HG02623 (cell line): ENCODE measurements at regions not wholly inside any gene's neighbourhood (a gene's known extent, or its start where the extent isn't known, plus 50 kb on each side); places are given as distances from the start of the nearest gene placed in this dataset.
"Not testable (repeated sequence)": the region's sequence is repeated elsewhere in the genome, so short reads cannot be mapped to it uniquely, and the experiment has no call there.

ENCODE experiments used
- ATAC-seq: cut with Tn5 transposase; IDR thresholded peaks from one replicate; pipeline ENCODE4 v1.9.1; 2021; ENCODE audit warnings: moderate library complexity; ENCODE audit not compliant: unreplicated experiment

DNA sequence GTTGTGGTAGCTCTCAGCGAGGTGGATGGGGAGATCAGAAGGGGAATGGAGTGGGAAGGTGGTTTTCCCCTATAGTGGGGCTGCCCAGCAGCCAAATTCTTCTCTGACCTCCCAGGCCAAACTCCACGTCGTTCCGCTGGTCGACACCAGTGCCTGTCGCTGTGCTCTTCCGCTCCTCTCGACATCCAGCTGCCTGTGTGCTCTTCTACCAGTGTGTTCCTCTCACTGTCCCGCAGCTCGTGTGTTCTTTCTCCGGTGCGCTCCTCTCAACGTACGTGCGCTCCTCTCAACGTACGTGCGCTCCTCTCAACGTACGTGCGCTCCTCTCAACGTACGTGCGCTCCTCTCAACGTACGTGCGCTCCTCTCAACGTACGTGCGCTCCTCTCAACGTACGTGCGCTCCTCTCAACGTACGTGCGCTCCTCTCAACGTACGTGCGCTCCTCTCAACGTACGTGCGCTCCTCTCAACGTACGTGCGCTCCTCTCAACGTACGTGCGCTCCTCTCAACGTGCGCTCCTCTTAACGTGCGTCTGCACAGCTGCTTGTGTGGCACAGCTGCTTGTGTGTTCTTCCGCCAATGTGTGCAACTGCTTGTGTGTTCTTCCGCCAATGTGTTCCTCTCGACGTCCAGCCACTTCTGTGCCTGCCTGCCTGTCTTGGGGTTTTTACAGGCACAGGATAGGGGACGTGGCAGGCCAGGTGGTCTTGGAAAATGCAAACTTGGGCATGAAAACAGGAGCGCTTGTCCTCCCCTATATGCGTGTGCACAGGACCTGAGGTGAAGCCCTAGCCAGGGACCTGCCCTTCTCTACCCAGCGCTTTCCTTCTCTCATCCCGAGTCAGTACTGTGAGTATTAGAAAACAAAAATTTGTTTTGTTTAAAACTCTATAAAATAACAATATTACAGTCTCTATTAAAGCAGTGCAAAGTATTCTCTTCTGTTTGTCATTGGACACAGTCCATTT is 991.1 kb downstream of the GBE1 start:
- ATAC-seq = no peak

DNA sequence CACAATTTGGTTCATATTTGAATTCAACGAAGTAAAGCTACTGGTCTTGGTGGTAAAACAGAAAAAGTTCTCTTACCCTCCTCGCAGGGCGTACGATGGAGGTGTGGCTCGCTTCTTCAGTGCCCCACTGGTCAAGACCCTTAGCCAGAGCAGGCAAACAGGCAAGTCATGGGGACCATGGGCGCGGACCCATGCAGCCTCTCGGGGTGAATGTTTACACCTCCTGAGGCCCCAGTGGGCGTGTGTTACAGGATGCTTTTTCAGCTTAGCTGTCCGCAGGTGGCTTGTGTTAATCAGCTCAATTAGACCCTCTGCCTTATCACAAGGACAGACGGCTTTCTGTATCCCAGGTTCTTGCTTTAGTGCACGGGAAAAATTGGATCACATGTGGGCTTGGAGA is 991.8 kb downstream of the GBE1 start:
- no peak for ATAC-seq

DNA sequence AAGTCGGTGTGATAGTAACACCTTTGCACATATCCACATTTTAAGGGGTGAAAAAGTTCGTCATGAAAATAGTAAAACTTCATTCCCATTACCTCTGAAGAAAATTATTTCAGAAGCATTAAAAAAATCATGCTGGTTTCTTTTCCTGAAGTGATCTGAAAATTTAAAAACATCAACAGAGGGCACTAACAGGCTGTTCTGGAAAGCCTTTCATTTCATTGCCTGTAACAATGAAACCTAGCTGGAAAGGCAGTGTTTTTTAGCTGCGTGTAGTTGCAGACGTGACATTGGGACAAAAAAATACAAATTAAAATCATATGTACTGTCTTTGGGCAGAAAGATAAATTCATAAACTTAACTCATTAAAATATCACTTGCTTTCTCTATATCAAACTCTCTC is 993.8 kb downstream of the GBE1 start:
- ATAC-seq = no peak

DNA sequence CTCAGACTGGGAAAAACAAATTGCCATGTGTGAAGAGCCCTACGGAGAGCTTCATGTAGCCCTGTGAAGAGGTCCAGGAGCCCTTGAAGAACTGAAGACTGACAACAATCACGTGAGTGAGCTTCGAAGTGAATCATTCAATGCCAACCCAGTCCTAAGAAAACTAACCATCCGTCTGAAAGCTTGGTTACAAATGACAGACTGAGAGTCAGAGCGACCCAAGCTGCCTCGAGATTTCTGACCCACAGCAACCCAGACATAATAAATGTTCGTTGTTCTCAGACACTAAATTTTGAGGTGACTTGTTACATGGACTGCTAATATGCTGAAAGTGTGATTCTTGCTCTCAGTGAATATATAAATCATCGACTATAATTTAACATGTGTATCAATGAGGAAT is 987.2 kb upstream of the ROBO1 start:
- no peak for ATAC-seq

DNA sequence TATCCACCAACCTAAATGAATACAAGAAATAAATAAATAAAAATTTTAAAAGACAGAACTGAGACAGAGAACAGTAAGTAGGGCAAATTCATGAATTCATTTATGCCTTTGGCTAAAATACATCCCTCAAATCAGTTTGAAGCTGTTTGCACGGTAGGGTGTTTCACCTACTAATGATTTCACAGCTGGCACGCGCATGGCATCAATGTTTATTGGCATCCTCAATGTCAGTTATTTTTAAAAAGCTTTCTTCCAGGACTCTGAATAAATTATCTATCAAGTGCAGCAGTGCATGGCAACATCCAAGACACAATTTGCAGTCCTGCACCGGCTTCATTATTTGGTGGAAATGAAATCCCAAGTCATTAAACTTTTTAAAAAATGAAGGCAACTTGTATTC is 985.2 kb upstream of the ROBO1 start:
- ATAC-seq = no peak

DNA sequence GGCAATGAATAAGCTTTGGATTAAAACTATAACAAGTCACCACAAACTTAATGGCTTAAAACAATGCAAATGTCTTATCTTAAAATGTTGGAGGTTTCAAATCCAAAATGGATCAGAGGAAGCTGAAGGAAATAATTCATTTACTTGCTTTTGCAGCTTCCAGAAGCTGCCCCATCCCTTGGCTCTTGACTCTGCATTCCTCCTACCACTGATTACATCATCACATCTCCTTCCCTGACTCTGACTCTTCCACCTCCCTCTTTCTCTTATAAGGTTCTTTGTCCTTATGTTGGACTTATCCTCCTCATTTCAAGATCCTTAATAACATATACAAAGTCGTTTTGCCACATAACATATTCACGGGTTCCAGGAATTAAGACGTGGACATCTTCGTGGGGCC is 982.8 kb upstream of the ROBO1 start:
- no peak for ATAC-seq

DNA sequence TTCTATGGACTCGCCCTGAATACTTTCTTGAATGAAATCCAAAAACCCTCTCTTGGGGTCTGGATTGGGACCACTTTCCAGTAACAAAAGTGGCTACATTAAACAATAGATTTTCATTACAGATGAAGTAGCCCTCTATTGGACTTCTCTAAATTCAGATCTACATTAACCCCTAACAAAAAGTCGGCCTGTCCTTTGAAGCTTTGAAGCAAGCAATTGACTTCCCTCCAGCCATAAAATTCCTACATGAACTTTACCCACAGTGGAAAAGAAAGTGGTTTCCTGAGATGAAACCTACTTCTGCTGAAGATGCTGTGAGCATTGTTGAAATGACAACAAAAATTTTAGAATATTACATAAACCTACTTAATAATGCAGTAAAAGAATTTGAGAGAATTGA is 967.1 kb upstream of the ROBO1 start:
- no peak for ATAC-seq

DNA sequence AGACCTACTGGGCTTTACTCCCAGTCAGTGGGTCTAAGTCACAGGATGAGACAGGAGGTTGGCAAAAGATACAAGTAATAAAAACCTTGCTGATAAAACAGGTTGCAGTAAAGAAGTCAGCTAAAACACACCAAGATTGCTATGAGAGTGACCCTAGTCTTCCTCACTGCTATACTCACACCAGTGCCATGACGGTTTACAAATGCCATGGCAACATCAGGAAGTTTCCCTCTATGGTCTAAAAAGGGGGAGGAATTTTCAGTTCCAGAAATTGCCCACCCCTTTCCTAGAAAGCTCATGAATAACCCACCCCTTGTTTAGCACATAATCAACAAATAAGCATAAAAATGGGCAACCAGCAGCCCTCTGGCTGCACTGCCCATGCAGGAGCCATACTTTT is 966.7 kb upstream of the ROBO1 start:
- no peak for ATAC-seq

DNA sequence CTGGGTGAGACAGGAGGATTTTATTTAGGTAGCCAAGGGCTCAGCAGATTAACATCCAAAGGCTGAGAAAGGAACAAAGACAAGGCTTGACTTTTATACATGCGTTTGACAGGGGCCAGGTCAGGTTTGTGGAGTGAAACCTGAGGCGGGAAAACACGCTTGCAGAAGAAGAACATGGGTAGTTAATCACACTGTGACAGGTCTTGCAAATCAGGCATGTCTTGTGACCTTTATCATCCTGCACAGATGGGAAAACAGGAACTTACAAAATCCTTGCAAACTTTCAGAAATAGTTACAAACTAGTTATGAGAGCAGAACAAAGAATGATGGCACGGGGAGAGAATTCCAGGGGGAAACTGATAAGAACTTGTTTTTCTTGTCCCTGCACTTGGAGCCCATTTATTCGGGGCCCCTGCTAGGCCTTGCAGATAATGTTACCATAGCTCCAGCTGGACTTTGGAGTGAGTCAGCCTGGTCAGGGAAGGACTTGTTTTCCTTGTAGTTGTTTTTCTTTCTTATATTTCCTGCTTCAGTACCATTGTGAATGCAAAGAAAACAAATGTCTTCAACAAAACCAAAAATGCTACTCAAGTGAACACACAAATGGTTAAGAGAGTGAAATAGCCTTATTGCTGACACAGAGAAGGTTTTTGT is 965.9 kb upstream of the ROBO1 start:
- no peak for ATAC-seq

DNA sequence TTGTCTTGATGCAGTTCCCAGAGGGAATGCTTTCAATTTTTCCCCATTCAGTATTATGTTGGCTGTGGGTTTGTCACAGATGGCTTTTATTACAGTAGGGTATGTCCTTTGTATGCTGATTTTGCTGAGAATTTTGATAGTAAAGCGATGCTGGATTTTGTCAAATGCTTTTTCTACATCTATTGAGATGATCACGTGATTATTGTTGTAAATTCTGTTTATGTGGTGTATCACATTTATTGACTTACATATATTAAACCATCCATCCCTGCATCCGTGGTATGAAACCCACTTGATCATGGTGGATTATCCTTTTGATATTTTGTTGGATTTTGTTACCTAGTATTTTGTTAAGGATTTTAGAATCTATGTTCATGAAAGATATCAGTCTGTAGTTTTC is 959.8 kb upstream of the ROBO1 start:
- not testable (repeated sequence) for ATAC-seq

DNA sequence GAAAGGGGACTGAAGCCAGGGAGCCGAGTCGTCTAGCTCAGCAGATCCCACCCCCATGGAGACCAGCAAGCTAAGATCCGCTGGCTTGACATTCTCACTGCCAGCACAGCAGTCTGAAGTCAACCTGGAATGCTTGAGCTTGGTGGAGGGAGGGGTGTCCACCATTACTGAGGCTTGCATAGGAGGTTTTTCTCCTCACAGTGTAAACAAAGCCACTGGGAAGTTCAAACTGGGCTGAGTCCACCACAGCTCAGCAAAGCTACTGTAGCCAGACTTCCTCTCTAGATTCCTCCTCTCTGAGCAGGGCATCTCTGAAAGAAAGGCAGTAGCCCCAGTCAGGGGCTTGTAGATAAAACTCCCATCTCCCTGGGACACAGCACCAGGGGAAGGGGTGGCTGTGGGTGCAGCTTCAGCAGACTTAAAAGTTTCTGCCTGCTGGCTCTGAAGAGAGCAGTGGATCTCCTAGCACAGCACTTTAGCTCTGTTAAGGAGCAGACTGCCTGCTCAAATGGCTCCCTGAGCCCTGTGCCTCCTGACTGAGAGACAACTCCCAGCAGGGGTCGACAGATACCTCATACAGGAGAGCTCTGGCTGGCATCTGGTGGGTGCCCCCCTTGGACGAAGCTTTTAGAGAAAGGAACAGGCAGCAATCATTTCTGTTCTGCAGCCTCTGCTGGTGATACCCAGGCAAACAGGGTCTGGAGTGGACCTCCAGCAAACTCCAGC is 942.0 kb upstream of the ROBO1 start:
- ATAC-seq = not testable (repeated sequence)

DNA sequence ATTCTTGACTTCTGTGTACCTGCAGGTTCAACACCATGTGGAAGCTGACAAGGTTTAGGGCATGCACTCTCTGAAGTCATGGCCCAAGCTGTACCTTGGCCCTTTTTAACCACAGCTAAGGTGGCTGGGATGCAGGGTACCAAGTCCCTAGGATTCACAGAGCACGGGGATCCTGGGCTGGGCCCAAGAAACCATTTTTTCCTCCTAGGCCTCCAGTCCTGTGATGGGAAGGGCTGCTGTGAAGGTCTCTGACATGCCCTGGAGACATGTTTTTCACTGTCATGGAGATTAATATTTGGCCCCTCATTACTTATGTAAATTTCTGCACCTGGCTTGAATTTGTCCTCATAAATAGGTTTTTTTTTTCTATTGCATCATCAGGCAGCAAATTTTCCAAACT is 937.5 kb upstream of the ROBO1 start:
- ATAC-seq = no peak

DNA sequence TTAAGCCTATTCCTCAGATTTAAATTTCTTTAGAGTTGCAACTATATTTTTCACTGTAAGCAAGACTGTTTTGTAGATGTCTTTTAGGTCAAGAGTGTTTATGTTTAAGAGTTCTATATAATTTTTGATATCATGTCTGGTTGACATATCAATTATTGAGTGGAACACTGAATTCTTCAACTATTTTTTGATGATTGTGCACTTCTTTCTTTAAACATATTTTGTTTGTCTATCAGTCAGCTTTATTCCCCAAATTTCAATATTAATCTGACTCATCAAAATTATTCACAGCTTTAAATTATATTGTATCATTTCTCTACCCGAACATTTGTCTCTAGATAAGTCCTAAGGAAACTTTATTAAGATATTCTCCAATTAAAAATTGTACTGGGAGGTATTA is 933.6 kb upstream of the ROBO1 start:
- ATAC-seq = no peak

DNA sequence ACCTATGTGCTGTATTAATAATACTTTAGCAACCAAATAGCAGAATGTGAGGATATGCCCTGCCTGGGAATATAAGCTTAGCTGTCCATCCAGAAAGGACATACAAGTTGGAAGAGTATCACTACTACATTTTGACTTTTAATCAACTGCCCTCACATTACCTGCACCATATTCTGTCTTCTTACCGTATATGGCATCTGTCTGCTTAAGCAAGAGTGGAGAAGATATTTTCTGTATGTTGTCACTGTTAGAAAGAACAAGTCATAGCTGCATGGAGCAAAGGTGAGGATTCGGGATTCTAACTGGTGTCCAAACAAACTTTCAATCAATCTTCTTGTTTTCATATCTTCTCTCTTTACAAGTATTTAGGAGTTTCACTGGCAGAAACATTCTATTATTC is 929.5 kb upstream of the ROBO1 start:
- ATAC-seq = no peak

DNA sequence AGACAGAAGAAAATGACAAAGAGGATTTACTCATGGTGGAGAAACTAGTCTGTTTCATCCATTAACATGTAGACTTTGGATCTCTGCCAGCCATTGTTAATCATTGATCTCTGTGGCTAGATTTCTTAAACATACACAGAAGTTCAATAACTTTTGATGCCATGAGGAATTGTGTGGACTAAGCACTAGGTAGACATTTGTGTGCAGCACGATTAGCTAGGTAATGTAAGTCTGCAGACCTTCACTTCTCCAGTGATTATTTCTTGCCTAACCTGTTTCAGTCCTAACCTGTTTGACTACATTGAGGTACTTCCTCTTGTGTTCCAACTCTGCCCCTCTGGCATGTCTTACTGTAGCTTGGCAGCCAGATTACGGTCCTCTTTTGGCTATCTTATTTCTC is 928.5 kb upstream of the ROBO1 start:
- no peak for ATAC-seq

DNA sequence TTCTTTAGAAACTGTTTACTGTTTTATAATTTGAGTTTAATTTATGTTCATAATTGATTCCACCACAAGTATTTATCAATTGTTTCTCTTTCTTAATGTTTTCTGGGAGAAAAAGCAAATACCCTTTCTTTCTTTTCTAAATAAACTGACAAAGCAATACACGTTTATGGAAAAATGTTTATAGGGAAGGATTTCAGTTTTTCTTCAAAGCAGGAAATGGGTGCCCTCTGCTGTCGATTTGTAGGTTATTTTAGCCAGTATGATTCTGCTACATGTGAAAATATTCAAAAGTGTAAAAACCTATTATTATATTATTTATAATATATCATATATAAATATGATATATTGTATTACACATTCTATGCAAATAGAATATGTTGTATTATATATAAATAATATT is 921.0 kb upstream of the ROBO1 start:
- ATAC-seq = no peak

DNA sequence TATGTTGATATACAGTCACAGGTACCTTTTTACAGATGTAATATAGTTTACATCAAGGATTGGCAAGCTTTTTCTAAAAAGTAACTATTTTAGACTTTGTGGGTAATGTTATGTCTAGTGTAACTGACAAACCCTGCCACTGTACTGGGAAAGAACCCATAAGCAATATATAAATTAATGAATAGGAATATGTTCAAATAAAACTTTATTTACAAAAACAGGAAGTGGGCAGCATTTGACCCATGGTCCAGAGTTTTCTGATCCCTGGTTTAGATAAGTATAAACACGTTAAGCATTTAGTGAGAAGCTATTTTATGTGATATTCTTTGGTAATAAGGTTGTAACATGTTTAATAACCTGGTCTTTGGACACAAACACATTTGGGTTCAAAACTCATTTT is 915.2 kb upstream of the ROBO1 start:
- no peak for ATAC-seq

DNA sequence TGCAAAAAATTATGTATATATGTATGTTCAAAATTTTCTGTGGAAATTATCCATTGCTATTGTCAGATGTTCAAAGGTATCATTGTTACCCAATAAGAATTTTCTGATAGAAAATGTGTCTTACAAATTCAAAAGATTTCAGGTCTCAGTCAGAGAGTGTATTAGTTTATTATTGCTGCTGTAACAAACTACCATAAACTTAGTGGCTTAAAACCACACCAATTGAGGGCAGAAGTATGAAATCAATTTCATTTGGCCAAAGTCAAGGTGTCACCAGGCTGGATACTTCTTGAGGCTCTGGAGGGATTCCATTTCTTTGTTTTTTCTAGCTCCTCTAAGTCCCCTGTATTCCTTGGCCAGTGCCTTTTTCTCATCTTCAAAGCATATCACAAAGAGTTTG is 914.4 kb upstream of the ROBO1 start:
- ATAC-seq = no peak

DNA sequence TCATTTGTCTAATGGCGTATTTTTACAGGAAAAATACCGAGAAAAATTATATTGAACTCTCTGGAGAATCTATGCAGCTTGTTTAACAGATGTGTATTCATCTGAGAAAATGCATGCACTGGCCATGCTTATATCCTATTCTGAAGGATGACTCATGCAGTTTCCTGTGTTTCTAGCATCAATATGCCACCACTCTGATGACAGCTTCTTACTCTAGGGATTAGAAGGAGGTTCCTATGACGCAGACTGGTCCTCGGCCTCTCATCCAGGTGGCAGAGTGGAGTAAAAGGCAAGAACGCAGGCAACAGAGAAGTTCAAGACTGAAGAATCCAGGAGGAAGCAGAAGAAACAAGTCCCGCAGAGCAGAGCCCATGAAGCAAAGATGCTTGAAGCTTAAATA is 910.0 kb upstream of the ROBO1 start:
- no peak for ATAC-seq

DNA sequence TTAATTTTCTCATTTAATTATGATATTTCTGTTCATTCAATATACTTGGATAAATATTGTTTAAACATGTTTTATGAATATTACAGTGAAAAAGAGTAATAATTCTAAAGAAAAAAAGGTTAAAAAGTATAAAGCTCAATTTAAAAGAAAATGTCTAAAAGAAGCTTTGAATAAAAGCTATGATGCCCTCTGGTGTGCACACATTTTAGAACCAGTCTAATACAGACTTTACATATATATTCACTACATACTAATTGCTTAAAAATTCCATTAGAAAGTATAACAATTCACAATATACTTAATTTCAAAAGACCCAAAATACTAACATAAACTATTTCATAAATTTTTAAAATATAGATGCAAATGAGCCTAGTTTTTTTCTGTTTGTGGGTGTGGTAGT is 909.1 kb upstream of the ROBO1 start:
- no peak for ATAC-seq

DNA sequence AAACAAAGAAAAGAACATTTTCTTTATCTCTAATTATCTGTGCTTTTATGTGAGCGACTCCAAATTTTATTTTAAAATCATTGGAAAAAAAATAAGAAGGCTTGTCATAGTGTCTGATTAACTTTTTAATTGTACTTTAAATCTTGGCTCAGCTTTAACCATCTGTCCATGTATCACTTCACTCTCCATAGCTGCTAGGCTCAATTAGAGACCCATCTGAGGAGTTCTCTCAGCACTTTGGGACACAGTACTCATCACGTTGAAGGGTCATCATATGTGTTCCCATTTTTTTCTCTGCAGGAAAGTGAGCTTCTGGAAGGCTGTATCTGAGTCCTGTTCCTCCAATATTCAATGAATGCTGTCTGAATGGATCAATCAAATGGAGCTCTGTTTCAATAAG is 908.5 kb upstream of the ROBO1 start:
- no peak for ATAC-seq

DNA sequence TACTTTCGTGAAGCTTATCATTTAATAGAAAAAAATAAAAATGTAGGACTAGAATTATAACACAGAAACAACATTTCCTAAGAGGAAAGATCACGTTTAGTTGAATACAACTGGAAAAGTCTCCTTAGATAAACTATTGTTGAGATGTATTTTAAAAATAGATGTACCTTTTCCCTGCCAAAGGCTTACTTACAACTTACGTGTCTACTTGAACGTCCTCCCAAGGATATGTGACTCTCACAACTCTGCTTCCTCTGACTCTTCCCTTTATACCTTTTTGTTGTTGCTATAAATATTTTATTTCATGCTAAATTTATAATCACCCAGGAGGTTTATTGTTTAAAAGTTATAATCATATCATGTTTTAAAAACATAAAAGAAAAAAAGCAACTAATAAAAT is 908.0 kb upstream of the ROBO1 start:
- ATAC-seq = no peak
